ENCODE measurements at regions not wholly inside any gene's neighbourhood (a gene's known extent, or its start where the extent isn't known, plus 50 kb on each side); places are given as distances from the start of the nearest gene placed in this dataset.

DNA sequence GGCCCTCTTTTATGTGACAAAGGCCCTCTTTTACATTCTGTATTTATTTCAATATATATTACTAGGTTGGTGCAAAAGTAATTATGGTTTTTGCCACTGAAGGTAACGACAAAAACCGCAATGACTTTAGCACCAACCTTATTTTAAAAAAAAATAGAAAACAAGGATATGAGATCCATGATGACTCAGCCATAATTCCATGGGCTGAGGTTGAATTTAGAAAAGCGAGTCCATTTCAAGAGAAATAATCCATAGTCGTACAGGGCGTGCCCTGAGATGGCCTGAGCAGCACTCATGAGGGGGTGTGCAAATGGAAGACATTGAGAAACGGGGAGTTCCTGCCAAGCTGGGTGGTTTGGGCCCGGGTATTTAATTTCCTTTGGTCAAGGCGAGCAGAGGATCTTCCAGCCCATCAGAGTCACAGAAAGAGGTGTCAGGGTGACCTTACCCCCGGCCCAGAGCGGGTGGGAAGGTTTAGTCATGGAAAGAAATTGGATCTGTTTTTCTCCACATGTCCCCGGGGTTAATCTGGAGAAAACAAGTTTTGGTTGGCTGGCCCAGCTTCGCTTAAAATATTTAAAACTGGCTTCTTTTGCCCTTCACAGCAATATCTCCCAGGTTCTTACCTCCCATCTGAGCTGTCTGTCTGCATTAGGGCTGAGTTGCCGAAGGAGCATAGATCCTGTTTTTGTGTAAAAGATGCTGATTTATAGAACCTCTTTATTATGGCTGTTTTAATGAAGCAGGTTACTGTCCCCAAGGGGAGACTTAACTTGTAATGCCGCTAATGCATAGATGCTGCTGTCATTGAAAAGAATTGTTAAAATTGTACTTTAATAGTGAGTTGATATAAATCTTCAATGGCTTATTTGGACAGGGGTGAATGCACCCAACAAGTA is 255.6 kb downstream of the PREX1 start:
- no peak for DNase-seq

DNA sequence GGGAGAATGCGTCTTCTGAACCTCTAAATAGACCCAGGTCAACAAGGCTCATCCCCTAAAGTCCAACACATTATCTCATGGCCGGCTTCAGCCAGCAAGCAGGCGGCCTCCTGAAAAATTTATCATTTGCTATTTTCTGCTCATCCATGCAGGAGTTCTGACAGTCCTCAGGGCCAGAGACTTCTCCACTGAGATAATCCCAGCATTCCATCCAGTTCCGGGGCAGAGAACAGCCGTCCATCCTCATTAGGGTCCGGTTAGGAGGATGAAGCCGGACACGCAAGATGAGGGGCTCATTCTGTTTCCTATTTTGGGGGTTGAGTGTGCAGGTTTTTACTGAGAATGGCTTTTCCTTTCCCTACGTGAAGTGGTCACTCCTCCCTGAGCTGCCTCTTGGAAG is 258.1 kb downstream of the PREX1 start:
- no peak for DNase-seq

DNA sequence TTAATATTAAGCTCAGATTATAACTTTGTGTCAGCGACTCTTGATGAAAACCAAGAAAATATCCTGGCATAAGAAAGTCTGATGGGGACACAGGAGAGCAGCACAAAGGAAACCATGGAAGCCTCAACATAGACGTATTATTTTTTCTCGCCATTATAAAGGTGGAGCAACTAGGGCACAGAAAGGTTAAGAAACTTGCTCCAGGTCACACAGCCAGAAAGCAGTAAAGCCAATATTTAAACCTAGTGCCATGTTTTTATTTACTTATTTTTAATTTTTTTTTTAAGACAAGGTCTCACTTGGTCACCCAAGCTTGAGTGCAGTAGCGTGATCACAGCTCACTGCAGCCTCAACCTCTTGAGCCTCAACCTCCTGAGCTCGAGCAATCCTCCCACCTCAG is 259.3 kb downstream of the PREX1 start:
- DNase-seq: no peak

- DNase-seq: no peak
Observed at GRCh38 chr20:48567145-48567544, 260.7 kb downstream of the PREX1 start.

GRCh38 chr20:48564982-48565539 is 262.7 kb downstream of the PREX1 start:
- no peak for DNase-seq

GRCh38 chr20:48563191-48563870 is 264.5 kb downstream of the PREX1 start:
- DNase-seq: no peak

DNA sequence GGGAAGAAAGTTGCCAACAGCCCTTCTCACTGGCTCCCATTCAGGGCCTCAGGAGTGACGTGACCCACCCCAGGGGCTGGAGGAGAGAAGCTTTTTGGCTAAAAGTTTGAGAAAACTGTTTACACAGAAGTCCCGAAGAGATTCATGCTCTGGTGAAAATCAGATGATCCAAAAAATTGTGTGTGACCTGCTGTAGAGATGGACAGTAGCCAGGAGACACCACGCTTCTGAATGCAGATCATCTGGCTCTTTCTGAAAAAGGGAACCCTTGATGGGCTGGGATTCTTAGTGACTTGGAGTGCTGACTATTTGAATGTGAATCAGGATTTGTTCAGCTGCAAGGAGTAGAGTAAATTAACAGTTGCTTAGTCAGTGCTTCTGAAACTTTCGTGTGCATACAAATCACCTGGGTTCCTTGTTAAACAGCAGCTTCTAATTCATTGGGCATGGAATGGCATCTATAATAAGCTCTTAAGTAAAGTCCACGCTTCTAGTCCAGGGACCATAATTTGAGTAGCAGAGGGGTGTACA is 265.1 kb downstream of the PREX1 start:
- no peak for DNase-seq

GRCh38 chr20:48558906-48559305 is 268.9 kb downstream of the PREX1 start:
- no peak for DNase-seq

GRCh38 chr20:48557380-48557779 is 270.4 kb downstream of the PREX1 start:
- DNase-seq: no peak

DNA sequence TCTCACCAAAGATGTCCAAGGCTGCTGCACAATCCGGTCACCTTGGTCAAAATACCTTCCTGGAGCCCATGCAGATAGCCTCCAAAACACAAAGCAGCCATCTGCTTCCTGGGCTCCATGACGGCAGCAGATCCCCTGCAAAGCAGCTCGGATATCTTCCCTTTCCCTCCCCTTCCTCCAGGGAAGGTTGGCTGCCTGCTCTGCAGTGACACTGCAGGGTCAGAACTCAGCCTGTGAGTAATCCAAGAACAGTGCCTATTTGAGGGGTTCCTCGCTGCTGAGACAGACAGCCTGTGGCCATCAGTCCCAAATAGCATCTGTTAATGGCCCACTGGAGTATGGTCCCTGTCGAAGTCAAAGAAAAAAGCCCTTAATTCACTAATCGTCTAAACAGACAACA is 270.8 kb downstream of the PREX1 start:
- no peak for DNase-seq

- no peak for DNase-seq
Observed at GRCh38 chr20:48552550-48552949, 275.2 kb downstream of the PREX1 start.

DNA sequence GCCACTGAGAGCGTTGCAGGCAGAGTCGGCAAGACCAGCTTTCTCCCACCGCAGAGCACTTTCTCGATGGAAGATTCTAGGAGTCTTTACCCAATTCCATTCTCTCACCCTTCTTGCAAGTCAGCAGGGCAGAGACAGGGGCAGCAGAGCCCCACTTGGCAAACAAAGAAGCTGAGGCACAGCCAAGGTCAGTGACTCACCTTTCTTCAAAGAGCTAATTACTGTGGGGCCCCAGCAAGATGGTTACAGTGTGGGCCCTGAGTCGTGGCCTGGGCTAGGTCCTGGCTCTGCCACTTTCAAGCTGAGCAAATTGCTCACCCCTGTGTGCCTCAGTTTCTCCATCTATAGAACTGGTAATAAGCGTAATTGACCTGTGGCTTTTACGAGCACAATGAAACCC is 277.0 kb downstream of the PREX1 start:
- DNase-seq: no peak

DNA sequence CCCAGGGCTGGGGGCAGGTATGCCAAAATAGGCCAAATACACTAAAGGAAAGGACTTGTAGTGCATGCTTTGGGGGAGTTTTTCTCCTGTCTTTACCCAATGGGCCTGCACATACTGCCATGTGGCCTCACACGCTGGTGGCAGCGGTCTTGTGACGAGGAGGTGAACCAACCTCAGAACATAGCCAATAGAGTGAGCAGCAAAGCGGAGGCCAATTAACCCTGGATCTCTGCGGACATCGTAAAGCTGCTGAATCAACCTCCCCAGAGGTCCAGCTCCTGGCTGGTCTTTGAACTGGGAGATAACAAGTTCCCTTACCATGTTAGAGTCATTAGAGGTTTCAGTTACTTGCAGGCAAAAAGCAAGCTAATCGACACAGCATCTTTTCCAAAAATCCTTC is 280.1 kb downstream of the PREX1 start:
- no peak for DNase-seq

- DNase-seq: no peak
Observed at GRCh38 chr20:48544402-48545339, 283.1 kb downstream of the PREX1 start.

GRCh38 chr20:48541581-48542071 is 286.2 kb downstream of the PREX1 start:
- DNase-seq: no peak

- DNase-seq: no peak
Observed at GRCh38 chr20:48538856-48539255, 288.9 kb downstream of the PREX1 start.

DNA sequence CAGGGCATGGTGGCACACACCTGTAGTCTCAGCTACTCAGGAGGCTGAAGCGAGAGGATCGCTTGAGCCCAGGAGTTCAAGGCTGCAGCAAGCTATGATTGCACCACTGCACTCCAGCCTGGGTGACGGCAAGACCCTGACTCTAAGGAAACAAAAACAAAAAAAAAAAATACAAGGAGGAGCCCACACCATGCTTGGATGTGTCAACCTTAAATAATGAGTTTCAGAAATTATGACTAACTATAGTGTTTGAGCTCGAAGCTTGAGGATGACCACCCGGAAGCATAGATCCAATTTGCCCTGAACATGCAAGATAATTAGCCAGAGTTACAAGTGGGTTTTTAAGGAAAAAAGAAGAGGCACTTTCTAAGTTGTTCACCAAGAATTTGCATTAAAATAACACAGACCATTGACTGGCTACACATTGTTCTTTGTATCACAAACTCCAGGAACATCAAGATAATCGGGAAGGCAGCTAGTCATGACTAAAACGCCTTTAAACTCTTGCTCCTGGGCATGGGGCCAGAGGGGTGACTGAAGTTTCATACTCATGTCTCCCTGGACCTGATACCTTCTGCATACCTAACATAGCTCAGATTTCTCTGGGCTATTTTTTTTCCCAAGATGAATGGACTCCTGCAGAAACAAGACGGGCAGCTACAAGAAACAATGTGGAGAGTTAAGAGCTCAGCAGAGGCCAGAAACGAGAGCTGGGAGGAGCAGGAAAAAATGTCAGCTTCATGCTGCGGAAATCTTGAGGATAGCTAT is 289.6 kb downstream of the PREX1 start:
- no peak for DNase-seq

DNA sequence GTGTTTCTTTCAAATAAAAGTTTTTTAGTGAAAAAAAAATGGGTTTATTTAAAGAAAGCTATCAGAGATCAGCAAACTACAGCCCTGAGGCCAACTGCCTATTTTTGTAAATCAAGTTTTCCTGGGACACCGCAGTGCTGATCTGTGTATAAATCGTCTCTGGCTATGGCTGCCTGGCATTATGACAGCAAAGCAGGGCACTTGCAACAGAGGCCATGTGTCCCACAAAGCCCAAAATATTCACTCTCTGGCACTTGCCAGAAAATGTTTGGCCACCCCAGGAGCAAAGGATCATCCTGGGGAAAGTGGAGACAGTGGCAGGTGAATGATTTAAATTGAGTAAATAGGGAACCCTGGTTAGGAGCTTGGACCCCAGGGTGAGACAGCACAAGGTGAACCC is 291.6 kb downstream of the PREX1 start:
- DNase-seq: no peak

DNA sequence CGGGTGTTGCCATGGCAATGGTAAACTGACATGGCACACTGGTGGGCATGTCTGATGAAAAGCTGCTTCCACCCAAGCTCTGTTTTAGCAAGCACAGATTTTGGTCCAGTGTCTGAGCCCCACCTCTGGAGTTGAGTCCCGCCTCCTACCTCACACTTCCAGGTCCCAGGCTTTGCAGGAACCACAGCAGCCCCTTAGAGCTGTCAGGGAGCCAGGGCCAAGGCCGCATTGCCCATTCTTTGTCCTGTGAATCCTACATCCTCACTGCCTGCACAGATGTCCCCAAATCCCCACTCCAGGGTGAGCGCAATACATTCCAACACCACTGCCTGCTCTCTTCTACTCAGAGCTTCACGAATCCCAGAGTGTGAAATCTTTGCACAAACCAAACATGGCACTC is 292.2 kb downstream of the PREX1 start:
- DNase-seq: no peak

DNA sequence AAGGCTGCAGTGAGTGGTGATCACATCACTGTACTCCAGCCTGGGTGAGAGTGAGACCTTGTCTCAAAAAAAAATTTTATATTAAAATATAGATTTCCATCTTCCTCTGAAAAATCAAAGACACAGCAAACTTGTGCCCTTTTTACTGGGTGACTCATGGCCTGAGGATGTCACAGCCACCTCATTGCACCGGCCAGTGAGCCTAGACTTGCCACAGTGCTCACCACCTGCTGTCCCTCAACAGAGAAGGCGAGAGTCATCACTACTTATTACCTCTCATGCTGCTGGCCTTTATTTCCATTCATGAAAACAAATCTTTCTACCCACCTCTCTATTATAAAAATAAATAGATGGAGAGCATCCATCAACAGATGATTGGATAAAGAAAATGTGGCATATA is 295.8 kb downstream of the PREX1 start:
- DNase-seq: no peak

- no peak for DNase-seq
Observed at GRCh38 chr20:48531505-48531904, 296.3 kb downstream of the PREX1 start.
